CD4-positive, alpha-beta T cell treated with Interleukin-1 beta for 1 hour (primary cell): ENCODE measurements at regions not wholly inside any gene's neighbourhood (a gene's known extent, or its start where the extent isn't known, plus 50 kb on each side); places are given as distances from the start of the nearest gene placed in this dataset.

Source experiments
- DNase-seq, 2 donors: peaks; one replicate each; pipeline ENCODE4 v3.0.0-alpha.2; 2020 to 2022

- DNase-seq: no peak
Observed at GRCh38 chr12:127900386-127900785, 366.6 kb upstream of the TMEM132C start.

DNA sequence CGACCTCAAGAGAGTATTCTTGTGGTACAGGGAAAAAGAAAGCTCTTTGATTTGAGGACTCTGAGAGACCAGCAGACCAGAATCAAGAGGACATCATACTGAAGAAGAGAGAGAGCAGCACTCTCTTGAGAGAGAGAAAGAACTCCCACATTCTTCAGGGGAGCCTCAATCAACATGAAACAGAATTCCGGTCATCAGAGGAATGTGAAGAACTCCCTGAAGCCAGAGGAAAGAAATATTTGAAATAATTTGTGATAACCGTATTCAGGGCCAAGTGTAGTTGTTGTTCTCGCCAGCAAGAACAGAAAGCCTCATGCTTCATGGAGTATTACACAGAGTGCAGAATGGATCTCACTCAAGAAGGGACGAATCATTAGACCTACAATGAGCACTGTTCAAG, 363.8 kb upstream of the TMEM132C start:
- DNase-seq: no peak

GRCh38 chr12:127909041-127909440, 357.9 kb upstream of the TMEM132C start:
- no peak for DNase-seq

GRCh38 chr12:127911291-127911690, 355.7 kb upstream of the TMEM132C start:
- no peak for DNase-seq

GRCh38 chr12:127912035-127912665, 354.8 kb upstream of the TMEM132C start:
- no peak for DNase-seq

DNA sequence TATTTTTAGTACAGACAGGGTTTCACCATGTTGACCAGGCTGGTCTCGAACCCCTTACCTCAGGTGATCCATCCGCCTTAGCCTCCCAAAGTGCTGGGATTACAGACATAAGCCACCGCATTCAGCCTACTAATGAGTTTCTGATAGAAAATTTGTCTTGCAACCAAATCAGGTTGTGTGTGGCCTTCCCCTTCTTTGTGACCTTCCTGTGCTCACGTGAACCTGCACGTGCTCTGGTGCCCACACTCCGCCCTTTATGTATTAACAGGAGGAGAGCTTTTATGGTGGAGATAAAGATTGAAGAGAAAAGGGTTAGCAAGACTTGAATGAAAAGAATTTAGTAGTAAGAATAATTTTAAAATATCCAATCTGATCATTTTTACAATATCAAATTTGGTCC, 343.5 kb upstream of the TMEM132C start:
- no peak for DNase-seq

GRCh38 chr12:127925971-127926370, 341.0 kb upstream of the TMEM132C start:
- no peak for DNase-seq

- no peak for DNase-seq
Observed at GRCh38 chr12:127928178-127928577, 338.8 kb upstream of the TMEM132C start.

- DNase-seq: no peak
Observed at GRCh38 chr12:127928615-127929571, 338.1 kb upstream of the TMEM132C start.

DNA sequence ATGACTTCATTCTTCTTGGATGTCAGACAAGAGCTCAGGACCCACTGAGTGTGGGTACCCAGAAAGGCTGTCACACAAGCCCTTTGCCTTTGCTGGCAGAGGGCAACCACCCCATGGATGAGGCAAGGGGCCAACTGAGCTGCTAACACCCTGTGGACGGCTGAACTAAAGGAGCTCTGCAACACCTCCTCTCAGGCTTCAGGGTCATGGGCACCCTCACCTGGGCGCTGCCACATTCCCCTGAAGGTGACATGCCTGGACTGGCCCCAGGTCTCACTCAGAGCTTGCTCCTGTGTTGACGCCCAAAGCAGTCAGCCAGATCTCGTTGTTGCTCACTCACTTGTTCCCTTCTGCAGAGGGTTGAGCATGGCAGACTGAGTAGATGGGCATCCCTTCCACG, 336.8 kb upstream of the TMEM132C start:
- no peak for DNase-seq

DNA sequence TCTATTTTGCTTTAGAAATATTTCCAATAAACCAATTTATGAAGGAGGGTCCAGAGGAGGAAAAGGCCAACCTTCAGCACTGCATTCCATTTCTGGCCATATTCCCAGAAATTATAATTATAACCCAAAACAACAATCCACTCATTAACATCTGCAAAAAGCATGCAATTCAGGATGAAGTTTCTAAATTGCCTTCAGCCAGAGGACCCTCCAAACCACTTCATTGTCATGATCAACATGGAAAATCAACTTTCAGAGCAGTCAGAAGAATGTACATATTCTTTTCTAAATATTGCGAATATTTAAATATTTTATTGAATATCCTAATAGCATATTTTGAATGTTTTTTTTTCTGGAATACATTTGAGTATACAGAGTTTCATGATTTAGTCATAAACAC, 332.6 kb upstream of the TMEM132C start:
- DNase-seq: no peak

GRCh38 chr12:127936463-127936862, 330.5 kb upstream of the TMEM132C start:
- no peak for DNase-seq

DNA sequence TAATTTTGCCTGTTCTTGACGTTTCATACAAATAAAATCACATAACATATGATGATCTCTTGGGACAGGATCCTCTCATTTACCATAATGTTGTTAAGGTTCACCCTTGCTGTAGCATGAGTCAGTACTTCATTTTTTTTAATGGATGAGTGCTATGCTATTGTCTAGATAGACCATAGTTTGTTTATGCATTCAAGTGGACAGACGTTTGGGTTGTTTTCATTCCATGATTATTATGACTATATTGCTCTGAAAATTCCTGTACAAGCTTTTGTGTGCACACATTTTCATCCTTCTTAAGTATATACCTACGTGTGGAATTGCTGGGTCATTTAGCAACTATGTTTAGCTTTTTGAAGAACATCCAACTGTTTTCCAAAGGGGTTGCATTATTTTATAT, 325.6 kb upstream of the TMEM132C start:
- no peak for DNase-seq

- no peak for DNase-seq
Observed at GRCh38 chr12:127942981-127943380, 324.0 kb upstream of the TMEM132C start.

- no peak for DNase-seq
Observed at GRCh38 chr12:127943481-127944210, 323.3 kb upstream of the TMEM132C start.

GRCh38 chr12:127944211-127944899, 322.6 kb upstream of the TMEM132C start:
- DNase-seq: no peak

- no peak for DNase-seq
Observed at GRCh38 chr12:127957001-127957660, 309.8 kb upstream of the TMEM132C start.

GRCh38 chr12:127962303-127962702, 304.7 kb upstream of the TMEM132C start:
- no peak for DNase-seq

GRCh38 chr12:127963933-127964332, 303.0 kb upstream of the TMEM132C start:
- no peak for DNase-seq

DNA sequence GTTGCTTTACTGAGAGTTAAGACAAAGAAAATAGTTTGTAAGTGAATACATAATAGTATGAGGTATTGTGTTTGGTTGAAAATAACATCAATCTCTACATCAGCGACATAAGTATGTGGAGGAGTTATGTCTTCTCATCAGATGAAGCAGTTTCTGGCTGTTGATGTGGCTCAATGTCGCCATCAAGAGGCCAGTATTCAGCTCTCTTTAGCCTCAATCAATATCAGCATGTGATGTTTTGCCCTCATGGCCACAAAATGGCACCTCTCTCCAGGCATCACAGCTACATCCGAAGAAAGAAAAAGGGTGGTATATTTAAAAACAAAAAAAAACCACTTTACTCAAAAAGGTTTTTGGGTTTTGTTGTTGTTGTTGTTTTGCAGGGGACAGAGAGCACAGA, 302.3 kb upstream of the TMEM132C start:
- DNase-seq: no peak

GRCh38 chr12:127966331-127966730, 300.6 kb upstream of the TMEM132C start:
- DNase-seq: no peak

- no peak for DNase-seq
Observed at GRCh38 chr12:127970491-127970890, 296.5 kb upstream of the TMEM132C start.
